ENCODE measurements at regions not wholly inside any gene's neighbourhood (a gene's known extent, or its start where the extent isn't known, plus 50 kb on each side); places are given as distances from the start of the nearest gene placed in this dataset.

DNA sequence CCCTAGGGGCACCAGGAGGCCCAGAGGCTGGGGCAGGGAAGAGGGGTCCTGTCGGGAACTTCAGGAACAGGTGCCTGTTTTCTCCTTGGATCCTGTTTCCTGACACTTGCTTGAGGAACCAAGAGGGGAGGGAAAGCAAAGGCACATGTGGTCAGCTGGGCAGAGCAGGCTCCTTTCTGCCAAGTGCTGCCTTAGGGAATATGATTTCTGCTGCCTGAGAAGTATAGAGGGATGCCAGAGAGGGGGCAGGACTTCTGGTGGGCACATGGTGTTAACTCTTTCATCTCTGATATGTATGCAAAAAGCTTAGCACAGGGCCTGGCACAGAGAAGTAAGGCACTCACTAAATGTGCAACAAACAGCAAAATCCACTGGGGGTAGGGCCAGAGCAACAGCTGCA is 51.2 kb upstream of the PJA1 start:
- TF ChIP-seq POLR2A (IDR thresholded peaks at IDR 0.05; ENCODE audit: low read depth, low read length) (no peak), TAF1 (IDR thresholded peaks at IDR 0.05; ENCODE audit: low read depth, low read length) (no peak), POLR2AphosphoS5 (IDR thresholded peaks at IDR 0.05; ENCODE audit: low read depth, low read length) (no peak), SPI1 (IDR thresholded peaks at IDR 0.05; ENCODE audit: low read depth, low read length) (no peak), PAX5 (IDR thresholded peaks at IDR 0.05; ENCODE audit: insufficient read depth, low read length, severe bottlenecking) (no peak)
